ENCODE measurements at regions not wholly inside any gene's neighbourhood (a gene's known extent, or its start where the extent isn't known, plus 50 kb on each side); places are given as distances from the start of the nearest gene placed in this dataset.

- no peaks in the 10 kb centered on the region for H3K9me3 ChIP-seq
- H3K27me3 ChIP-seq: no peaks in the 10 kb centered on the region
- no peak for DNase-seq
- H3K36me3 ChIP-seq: no peaks in the 10 kb centered on the region
- TF ChIP-seq CTCF (IDR thresholded peaks at IDR 0.05; ENCODE audit: low read depth, low read length): no peak
- H3K4me3 ChIP-seq (ENCODE audit: low read depth, low read length): no peak overlapping the region
- no peaks in the 10 kb centered on the region for H3K4me1 ChIP-seq
These were observed 342.0 kb upstream of the PPP2R3A start for GRCh38 chr3:135623558-135623957.

- no peak for DNase-seq
- TF ChIP-seq CTCF (IDR thresholded peaks at IDR 0.05; ENCODE audit: low read depth, low read length): no peak
- Histone ChIP-seq H3K27me3 (no peaks in the 10 kb centered on the region), H3K36me3 (no peaks in the 10 kb centered on the region), H3K4me1 (no peaks in the 10 kb centered on the region), H3K4me3 (ENCODE audit: low read depth, low read length) (no peak overlapping the region), H3K9me3 (no peaks in the 10 kb centered on the region)
These were observed 338.5 kb upstream of the PPP2R3A start for GRCh38 chr3:135627057-135627456.

DNA sequence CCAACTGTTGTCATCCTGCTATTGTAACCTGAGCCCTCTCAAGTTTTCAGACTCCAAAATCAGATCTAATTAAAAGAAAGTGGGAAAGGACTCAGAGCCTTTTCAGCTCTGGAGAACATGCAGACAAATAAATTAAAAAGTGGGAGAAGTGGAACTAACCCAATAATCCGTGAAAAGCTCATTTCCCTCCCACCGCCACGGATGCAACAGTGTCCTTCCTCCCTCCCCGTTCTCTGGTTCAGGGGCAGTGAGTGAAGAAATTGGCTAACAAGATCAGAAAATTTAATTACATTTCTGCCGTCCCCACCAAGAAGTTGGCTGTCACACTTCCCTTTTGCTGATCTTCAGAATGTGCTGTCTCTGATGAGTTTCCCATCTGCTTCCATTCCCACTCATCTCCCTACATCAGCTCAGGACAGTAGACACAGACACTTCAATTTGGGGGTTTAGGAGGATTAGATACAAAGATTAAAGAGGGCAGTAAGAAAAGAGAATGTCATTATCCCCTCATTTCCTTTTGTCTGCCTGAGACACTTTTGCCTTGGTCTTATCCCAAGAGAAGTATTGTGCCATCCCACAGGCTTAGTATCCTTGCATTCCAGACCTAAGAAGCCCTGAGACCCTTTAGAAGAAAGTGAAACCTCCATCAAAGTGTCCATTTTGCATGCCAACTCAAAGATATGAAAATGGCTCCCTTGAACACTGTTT, 335.7 kb upstream of the PPP2R3A start:
- no peaks in the 10 kb centered on the region for H3K4me1 ChIP-seq
- no peak for TF ChIP-seq CTCF (IDR thresholded peaks at IDR 0.05; ENCODE audit: low read depth, low read length)
- H3K4me3 ChIP-seq (ENCODE audit: low read depth, low read length): no peak overlapping the region
- no peaks in the 10 kb centered on the region for H3K9me3 ChIP-seq
- H3K27me3 ChIP-seq: no peaks in the 10 kb centered on the region
- DNase-seq: no peak
- H3K36me3 ChIP-seq: no peaks in the 10 kb centered on the region

- no peaks in the 10 kb centered on the region for H3K9me3 ChIP-seq
- TF ChIP-seq CTCF (IDR thresholded peaks at IDR 0.05; ENCODE audit: low read depth, low read length): no peak
These were observed 332.9 kb upstream of the PPP2R3A start for GRCh38 chr3:135632556-135633065.

GRCh38 chr3:135633078-135633477, 332.4 kb upstream of the PPP2R3A start:
- H3K4me3 ChIP-seq (ENCODE audit: low read depth, low read length): no peak overlapping the region
- no peak for DNase-seq
- H3K36me3 ChIP-seq: no peaks in the 10 kb centered on the region

More at GRCh38 chr3:135632556-135633065, 332.9 kb upstream of the PPP2R3A start:
- Histone ChIP-seq H3K4me1 (no peaks in the 10 kb centered on the region), H3K36me3 (no peaks in the 10 kb centered on the region), H3K27me3 (no peaks in the 10 kb centered on the region), H3K4me3 (ENCODE audit: low read depth, low read length) (no peak overlapping the region)
- no peak for DNase-seq

More at GRCh38 chr3:135633078-135633477, 332.4 kb upstream of the PPP2R3A start:
- no peak for TF ChIP-seq CTCF (IDR thresholded peaks at IDR 0.05; ENCODE audit: low read depth, low read length)
- Histone ChIP-seq H3K27me3 (no peaks in the 10 kb centered on the region), H3K9me3 (no peaks in the 10 kb centered on the region), H3K4me1 (no peaks in the 10 kb centered on the region)
